Breast epithelium (tissue), 3 donors: ENCODE measurements at regions not wholly inside any gene's neighbourhood (a gene's known extent, or its start where the extent isn't known, plus 50 kb on each side); places are given as distances from the start of the nearest gene placed in this dataset.

Experiments used
- POLR2A ChIP-seq: fragments of 450-650 bp; IDR thresholded peaks from one replicate; pipeline ENCODE4 v1.6.1; 2016; ENCODE audit warnings: antibody characterized with exemption, mild to moderate bottlenecking, moderate library complexity
- POLR2AphosphoS5 ChIP-seq, 3 donors: sonication (generic); formaldehyde crosslinking; IDR thresholded peaks; one replicate each; pipeline ENCODE4 v1.6.1; 2017; ENCODE audit warnings: antibody characterized with exemption in 3 of 3
- TF ChIP-seq, protein P1 (sequence below), 3 donors: fragments of 450-650 bp; IDR thresholded peaks; one replicate each; pipeline ENCODE4 v1.5.1; 2016 to 2017; ENCODE audit warnings: antibody characterized with exemption in 3 of 3, mild to moderate bottlenecking in 3 of 3, moderate library complexity in 3 of 3

GRCh38 chr5:126334760-126335159 is 88.4 kb upstream of the GRAMD2B start:
- no peak for TF ChIP-seq POLR2A
- TF ChIP-seq, protein P1, sequence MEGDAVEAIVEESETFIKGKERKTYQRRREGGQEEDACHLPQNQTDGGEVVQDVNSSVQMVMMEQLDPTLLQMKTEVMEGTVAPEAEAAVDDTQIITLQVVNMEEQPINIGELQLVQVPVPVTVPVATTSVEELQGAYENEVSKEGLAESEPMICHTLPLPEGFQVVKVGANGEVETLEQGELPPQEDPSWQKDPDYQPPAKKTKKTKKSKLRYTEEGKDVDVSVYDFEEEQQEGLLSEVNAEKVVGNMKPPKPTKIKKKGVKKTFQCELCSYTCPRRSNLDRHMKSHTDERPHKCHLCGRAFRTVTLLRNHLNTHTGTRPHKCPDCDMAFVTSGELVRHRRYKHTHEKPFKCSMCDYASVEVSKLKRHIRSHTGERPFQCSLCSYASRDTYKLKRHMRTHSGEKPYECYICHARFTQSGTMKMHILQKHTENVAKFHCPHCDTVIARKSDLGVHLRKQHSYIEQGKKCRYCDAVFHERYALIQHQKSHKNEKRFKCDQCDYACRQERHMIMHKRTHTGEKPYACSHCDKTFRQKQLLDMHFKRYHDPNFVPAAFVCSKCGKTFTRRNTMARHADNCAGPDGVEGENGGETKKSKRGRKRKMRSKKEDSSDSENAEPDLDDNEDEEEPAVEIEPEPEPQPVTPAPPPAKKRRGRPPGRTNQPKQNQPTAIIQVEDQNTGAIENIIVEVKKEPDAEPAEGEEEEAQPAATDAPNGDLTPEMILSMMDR (IDR thresholded peaks at IDR 0.05): no peak
- no peak for TF ChIP-seq POLR2AphosphoS5 (IDR thresholded peaks at IDR 0.05)
